Mesendoderm (in vitro differentiated cells): ENCODE measurements at regions not wholly inside any gene's neighbourhood (a gene's known extent, or its start where the extent isn't known, plus 50 kb on each side); places are given as distances from the start of the nearest gene placed in this dataset.

ENCODE experiments used
- DNase-seq: peaks from one replicate; pipeline ENCODE4 v3.0.0; 2013
- H2AK5ac ChIP-seq: 2 replicates; pipeline ENCODE4 v1.6.1; 2013; ENCODE audit warnings: low read length, inconsistent platforms
- H2BK120ac ChIP-seq: 2 replicates; pipeline ENCODE4 v1.6.1; 2013; ENCODE audit warnings: low read depth, mild to moderate bottlenecking, low read length, moderate library complexity, mixed read lengths
- H2BK15ac ChIP-seq: replicated peaks from 2 replicates; pipeline ENCODE4 v1.6.1; 2013; ENCODE audit warnings: low read depth, mild to moderate bottlenecking, moderate library complexity
- H2BK5ac ChIP-seq: 2 replicates; pipeline ENCODE4 v1.6.1; 2013; ENCODE audit warnings: low read length, inconsistent platforms
- H3K18ac ChIP-seq: 2 replicates; pipeline ENCODE4 v1.6.1; 2013; ENCODE audit warnings: mild to moderate bottlenecking, low read length, mixed read lengths
- H3K23ac ChIP-seq: one replicate; pipeline ENCODE4 v1.6.1; 2013; ENCODE audit warnings: low read length
- H3K27ac ChIP-seq: 2 replicates; pipeline ENCODE4 v1.5.1; 2013; ENCODE audit warnings: low read depth, mild to moderate bottlenecking, inconsistent platforms, low read length, moderate library complexity
- H3K27me3 ChIP-seq: 2 replicates; pipeline ENCODE4 v1.6.1; 2013; ENCODE audit warnings: low read length, control low read depth, mild to moderate bottlenecking, inconsistent platforms; ENCODE audit not compliant: insufficient read depth, poor library complexity
- H3K36me3 ChIP-seq: 2 replicates; pipeline ENCODE4 v1.6.1; 2013; ENCODE audit warnings: low read length, inconsistent platforms; ENCODE audit not compliant: control insufficient read depth, insufficient read depth
- H3K4ac ChIP-seq: one replicate; pipeline ENCODE4 v1.6.1; 2013; ENCODE audit warnings: low read depth, mild to moderate bottlenecking, low read length, moderate library complexity
- H3K4me1 ChIP-seq: 2 replicates; pipeline ENCODE4 v1.6.1; 2013; ENCODE audit warnings: low read depth, low read length, inconsistent platforms; ENCODE audit not compliant: control insufficient read depth
- H3K4me2 ChIP-seq: 2 replicates; pipeline ENCODE4 v1.6.1; 2013; ENCODE audit warnings: low read length
- H3K4me3 ChIP-seq: 2 replicates; pipeline ENCODE4 v1.5.1; 2013; ENCODE audit warnings: mild to moderate bottlenecking, low read length
- H3K56ac ChIP-seq: one replicate; pipeline ENCODE4 v1.6.1; 2013; ENCODE audit warnings: low read length
- H3K79me1 ChIP-seq: 2 replicates; pipeline ENCODE4 v1.6.1; 2013; ENCODE audit warnings: low read length, inconsistent platforms
- H3K79me2 ChIP-seq: 2 replicates; pipeline ENCODE4 v1.6.1; 2013; ENCODE audit warnings: mild to moderate bottlenecking, low read length; ENCODE audit not compliant: control insufficient read depth, insufficient read depth
- H3K9ac ChIP-seq: 2 replicates; pipeline ENCODE4 v1.6.1; 2013; ENCODE audit warnings: low read length, inconsistent platforms
- H4K5ac ChIP-seq: one replicate; pipeline ENCODE4 v1.6.1; 2013; ENCODE audit warnings: low read length
- H4K8ac ChIP-seq: one replicate; pipeline ENCODE4 v1.6.1; 2013; ENCODE audit warnings: low read depth, mild to moderate bottlenecking, control low read depth, low read length, moderate library complexity
- WGBS: extraction: QIAGEN DNeasy Blood & Tissue Kit; methylation state at CpG from one replicate; pipeline ENCODE4 v1.1.7; 2013; ENCODE audit warnings: low lambda C conversion rate, missing lambda C conversion rate; ENCODE audit not compliant: insufficient coverage; ENCODE audit errors: extremely low coverage; 5-methylcytosine and 5-hydroxymethylcytosine counted together

GRCh38 chr4:162943263-162943662 is 223.4 kb downstream of the NAF1 start:
- Histone ChIP-seq H3K27me3 (no peaks in the 10 kb centered on the region), H3K4ac (no peak overlapping the region)
- no CpG with 5 or more reads among the region's 1 CpG for WGBS

GRCh38 chr4:162938738-162939485 is 227.8 kb downstream of the NAF1 start:
- H3K27ac ChIP-seq = no peak overlapping the region
- no peaks in the 10 kb centered on the region for H3K27me3 ChIP-seq
- no peak overlapping the region for H3K4me2 ChIP-seq
- H3K4me1 ChIP-seq = no peaks in the 10 kb centered on the region
- no peaks in the 10 kb centered on the region for H3K36me3 ChIP-seq
- no CpG with 5 or more reads among the region's 1 CpG for WGBS
- no peak overlapping the region for H3K4me3 ChIP-seq
- no peak overlapping the region for H4K5ac ChIP-seq
- H2BK120ac ChIP-seq = no peak overlapping the region
- no peaks in the 10 kb centered on the region for H3K79me1 ChIP-seq
- no peak overlapping the region for H4K8ac ChIP-seq
- no peak overlapping the region for H2BK5ac ChIP-seq
- no peaks in the 10 kb centered on the region for H3K79me2 ChIP-seq
- H3K23ac ChIP-seq = no peak overlapping the region
- H2AK5ac ChIP-seq = no peak overlapping the region
- DNase-seq = no peak
- H3K4ac ChIP-seq = no peak overlapping the region
- H3K18ac ChIP-seq = no peak overlapping the region
- H3K9ac ChIP-seq = no peak overlapping the region
- H3K56ac ChIP-seq = no peak overlapping the region
- no peak overlapping the region for H2BK15ac ChIP-seq

More at GRCh38 chr4:162943263-162943662, 223.4 kb downstream of the NAF1 start:
- Histone ChIP-seq H3K36me3 (no peaks in the 10 kb centered on the region), H3K18ac (no peak overlapping the region), H3K4me3 (no peak overlapping the region), H3K4me2 (no peak overlapping the region), H4K5ac (no peak overlapping the region), H3K79me2 (no peaks in the 10 kb centered on the region), H2AK5ac (no peak overlapping the region), H3K79me1 (no peaks in the 10 kb centered on the region), H3K56ac (no peak overlapping the region), H4K8ac (no peak overlapping the region), H2BK15ac (peak overlapping the region; percentile 36), H2BK120ac (no peak overlapping the region), H3K27ac (no peak overlapping the region), H3K23ac (no peak overlapping the region), H3K4me1 (no peaks in the 10 kb centered on the region), H2BK5ac (no peak overlapping the region), H3K9ac (no peak overlapping the region)
- no peak for DNase-seq

GRCh38 chr4:162935214-162935613 is 231.5 kb downstream of the NAF1 start:
- H3K27ac ChIP-seq = no peak overlapping the region
- no CpG with 5 or more reads among the region's 6 CpGs for WGBS
- no peaks in the 10 kb centered on the region for H3K27me3 ChIP-seq
- no peaks in the 10 kb centered on the region for H3K79me1 ChIP-seq
- no peak overlapping the region for H3K4me3 ChIP-seq
- H3K23ac ChIP-seq = no peak overlapping the region
- no peak overlapping the region for H3K4me2 ChIP-seq
- H3K56ac ChIP-seq = no peak overlapping the region
- H2BK5ac ChIP-seq = no peak overlapping the region
- no peak overlapping the region for H2BK120ac ChIP-seq
- H3K18ac ChIP-seq = no peak overlapping the region
- H3K36me3 ChIP-seq = no peaks in the 10 kb centered on the region
- no peak overlapping the region for H3K4ac ChIP-seq
- H4K5ac ChIP-seq = no peak overlapping the region
- no peaks in the 10 kb centered on the region for H3K79me2 ChIP-seq
- H3K4me1 ChIP-seq = no peaks in the 10 kb centered on the region
- no peak for DNase-seq
- no peak overlapping the region for H4K8ac ChIP-seq
- H2BK15ac ChIP-seq = no peak overlapping the region
- H2AK5ac ChIP-seq = no peak overlapping the region
- no peak overlapping the region for H3K9ac ChIP-seq

- no peak overlapping the region for H3K4me3 ChIP-seq
- H2BK15ac ChIP-seq = no peak overlapping the region
- H3K27me3 ChIP-seq = no peaks in the 10 kb centered on the region
- no peaks in the 10 kb centered on the region for H3K79me1 ChIP-seq
- H4K5ac ChIP-seq = no peak overlapping the region
- no peak overlapping the region for H2BK120ac ChIP-seq
- no peak overlapping the region for H3K27ac ChIP-seq
- no peak overlapping the region for H2BK5ac ChIP-seq
- no peak overlapping the region for H3K23ac ChIP-seq
- H3K4me1 ChIP-seq = no peaks in the 10 kb centered on the region
- no peak overlapping the region for H3K4ac ChIP-seq
- H3K79me2 ChIP-seq = no peaks in the 10 kb centered on the region
- H3K36me3 ChIP-seq = no peaks in the 10 kb centered on the region
- no peak overlapping the region for H3K18ac ChIP-seq
- H2AK5ac ChIP-seq = no peak overlapping the region
- DNase-seq = no peak
- H3K9ac ChIP-seq = no peak overlapping the region
- H4K8ac ChIP-seq = no peak overlapping the region
- no peak overlapping the region for H3K56ac ChIP-seq
- H3K4me2 ChIP-seq = no peak overlapping the region
- no CpG with 5 or more reads among the region's 4 CpGs for WGBS
Measured at GRCh38 chr4:162931286-162931685, 235.4 kb downstream of the NAF1 start.

- no peaks in the 10 kb centered on the region for H3K79me1 ChIP-seq
- no peaks in the 10 kb centered on the region for H3K4me1 ChIP-seq
- H2BK15ac ChIP-seq = no peak overlapping the region
- H4K8ac ChIP-seq = no peak overlapping the region
- H3K79me2 ChIP-seq = no peaks in the 10 kb centered on the region
- no peak overlapping the region for H3K4ac ChIP-seq
- H2AK5ac ChIP-seq = no peak overlapping the region
- no peak overlapping the region for H2BK120ac ChIP-seq
- H3K4me2 ChIP-seq = no peak overlapping the region
- no peak overlapping the region for H3K56ac ChIP-seq
- H2BK5ac ChIP-seq = peak overlapping the region; percentile 56
- WGBS = no CpG with 5 or more reads among the region's 9 CpGs
- no peak overlapping the region for H3K23ac ChIP-seq
- H3K27me3 ChIP-seq = no peaks in the 10 kb centered on the region
- H3K18ac ChIP-seq = no peak overlapping the region
- peak; percentile 94 for DNase-seq
- no peak overlapping the region for H3K9ac ChIP-seq
- H4K5ac ChIP-seq = no peak overlapping the region
- H3K4me3 ChIP-seq = no peak overlapping the region
- H3K27ac ChIP-seq = peak overlapping the region; percentile 52
- H3K36me3 ChIP-seq = no peaks in the 10 kb centered on the region
Measured at GRCh38 chr4:162921178-162921785, 245.4 kb downstream of the NAF1 start.
